Mucosa of rectum (tissue), 2 donors: ENCODE measurements at regions not wholly inside any gene's neighbourhood (a gene's known extent, or its start where the extent isn't known, plus 50 kb on each side); places are given as distances from the start of the nearest gene placed in this dataset.
"Not testable (repeated sequence)": the region's sequence is repeated elsewhere in the genome, so short reads cannot be mapped to it uniquely, and the experiment has no call there.

Experiments
- H3K27ac ChIP-seq, 2 donors: one replicate each; pipeline ENCODE4 v1.7.0; 2013; ENCODE audit warnings: inconsistent platforms in 2 of 2, low read depth in 2 of 2, low read length in 2 of 2
- H3K27me3 ChIP-seq, 2 donors: one replicate each; pipeline ENCODE4 v1.7.0; 2013; ENCODE audit warnings: low read length in 2 of 2; ENCODE audit not compliant: control insufficient read depth in 2 of 2, insufficient read depth in 2 of 2
- H3K36me3 ChIP-seq, 2 donors: one replicate each; pipeline ENCODE4 v1.7.0; 2013; ENCODE audit warnings: low read length in 2 of 2; ENCODE audit not compliant: control insufficient read depth in 2 of 2, insufficient read depth in 2 of 2
- H3K4me1 ChIP-seq, 2 donors: one replicate each; pipeline ENCODE4 v1.7.0; 2013; ENCODE audit warnings: low read length in 2 of 2, mild to moderate bottlenecking in 1 of 2; ENCODE audit not compliant: control insufficient read depth in 2 of 2, insufficient read depth in 2 of 2
- H3K4me3 ChIP-seq, 2 donors: one replicate each; pipeline ENCODE4 v1.7.0; 2013; ENCODE audit warnings: low read length in 2 of 2
- H3K9ac ChIP-seq, 2 donors: one replicate each; pipeline ENCODE4 v1.7.0; 2013; ENCODE audit warnings: low read length in 2 of 2, low read depth in 1 of 2, mild to moderate bottlenecking in 1 of 2
- H3K9me3 ChIP-seq, 2 donors: one replicate each; pipeline ENCODE4 v1.7.0; 2013; ENCODE audit warnings: low read length in 2 of 2; ENCODE audit not compliant: control insufficient read depth in 2 of 2
- donor health status: healthy.
- donor health status: Normal muscosa, but diverticular disease.

GRCh38 chr10:128579280-128579865 is 453.1 kb upstream of the MKI67 start:
- H3K9ac ChIP-seq = no peak overlapping the region
- H3K27me3 ChIP-seq = no peaks in the 10 kb centered on the region
- no peak overlapping the region for H3K27ac ChIP-seq
- H3K9me3 ChIP-seq = no peaks in the 10 kb centered on the region
- no peaks in the 10 kb centered on the region for H3K36me3 ChIP-seq
- H3K4me1 ChIP-seq = no peaks in the 10 kb centered on the region
- no peak overlapping the region for H3K4me3 ChIP-seq

- Histone ChIP-seq H3K9ac (no peak overlapping the region), H3K27me3 (no peaks in the 10 kb centered on the region), H3K4me3 (no peak overlapping the region), H3K27ac (no peak overlapping the region), H3K36me3 (no peaks in the 10 kb centered on the region), H3K4me1 (no peaks in the 10 kb centered on the region), H3K9me3 (no peaks in the 10 kb centered on the region)
Measured at GRCh38 chr10:128579901-128580300, 453.7 kb upstream of the MKI67 start.

- not testable (repeated sequence) for H3K27me3 ChIP-seq, H3K9me3 ChIP-seq, H3K36me3 ChIP-seq, H3K27ac ChIP-seq, H3K4me3 ChIP-seq, H3K4me1 ChIP-seq, H3K9ac ChIP-seq
Measured at GRCh38 chr10:128583125-128583524, 456.9 kb upstream of the MKI67 start.

GRCh38 chr10:128586599-128586998 is 460.4 kb upstream of the MKI67 start:
- not testable (repeated sequence) for H3K36me3 ChIP-seq, H3K9ac ChIP-seq, H3K9me3 ChIP-seq, H3K4me1 ChIP-seq, H3K4me3 ChIP-seq, H3K27me3 ChIP-seq, H3K27ac ChIP-seq

- no peaks in the 10 kb centered on the region for H3K4me1 ChIP-seq
- no peak overlapping the region for H3K9ac ChIP-seq
- H3K4me3 ChIP-seq = no peak overlapping the region
- H3K27ac ChIP-seq = no peak overlapping the region
- no peaks in the 10 kb centered on the region for H3K27me3 ChIP-seq
- H3K9me3 ChIP-seq = no peaks in the 10 kb centered on the region
- no peaks in the 10 kb centered on the region for H3K36me3 ChIP-seq
Measured at GRCh38 chr10:128587689-128588088, 461.5 kb upstream of the MKI67 start.

DNA sequence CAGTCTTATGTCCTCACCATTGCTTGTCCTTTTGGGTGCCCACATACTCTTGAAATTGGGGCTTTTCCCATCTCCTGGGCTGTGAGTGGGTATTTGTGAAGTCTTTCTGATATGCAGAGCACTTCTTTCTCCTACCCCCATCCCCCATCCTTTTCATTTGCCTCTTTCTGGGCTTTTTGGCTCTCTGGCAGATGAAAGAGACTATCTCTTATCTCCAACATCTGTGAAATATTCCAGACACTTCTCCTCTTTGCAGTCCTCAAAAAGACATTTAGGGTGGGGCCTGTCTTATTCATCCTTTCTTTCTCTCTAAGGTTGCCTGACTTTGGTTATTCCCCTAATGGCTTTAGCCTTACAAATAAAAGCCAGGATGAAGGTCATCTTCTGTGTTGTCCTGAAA is 462.2 kb upstream of the MKI67 start:
- Histone ChIP-seq H3K4me1 (no peaks in the 10 kb centered on the region), H3K4me3 (no peak overlapping the region), H3K36me3 (no peaks in the 10 kb centered on the region), H3K9me3 (no peaks in the 10 kb centered on the region), H3K27ac (no peak overlapping the region), H3K27me3 (no peaks in the 10 kb centered on the region), H3K9ac (no peak overlapping the region)

DNA sequence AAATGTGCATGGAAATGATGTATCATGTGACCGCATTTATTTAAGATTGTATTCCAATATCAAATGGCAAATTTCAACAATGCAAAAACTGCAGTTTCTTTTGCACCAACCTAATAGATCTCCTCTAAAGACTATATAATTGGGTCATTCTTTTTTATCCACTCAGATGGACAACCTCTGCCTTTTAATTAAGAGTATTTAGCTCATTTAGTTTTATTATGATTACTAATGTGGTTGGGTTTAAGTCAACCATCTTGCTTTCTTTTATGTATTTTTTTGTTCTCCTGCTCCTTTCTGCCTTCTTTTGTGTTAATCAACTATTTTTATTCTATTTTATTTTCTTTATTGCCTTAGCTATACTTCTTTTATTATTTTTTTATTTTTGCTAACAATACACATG is 468.5 kb upstream of the MKI67 start:
- Histone ChIP-seq H3K27me3 (no peaks in the 10 kb centered on the region), H3K4me1 (no peaks in the 10 kb centered on the region), H3K4me3 (no peak overlapping the region), H3K9me3 (no peaks in the 10 kb centered on the region), H3K36me3 (no peaks in the 10 kb centered on the region), H3K9ac (no peak overlapping the region), H3K27ac (no peak overlapping the region)

DNA sequence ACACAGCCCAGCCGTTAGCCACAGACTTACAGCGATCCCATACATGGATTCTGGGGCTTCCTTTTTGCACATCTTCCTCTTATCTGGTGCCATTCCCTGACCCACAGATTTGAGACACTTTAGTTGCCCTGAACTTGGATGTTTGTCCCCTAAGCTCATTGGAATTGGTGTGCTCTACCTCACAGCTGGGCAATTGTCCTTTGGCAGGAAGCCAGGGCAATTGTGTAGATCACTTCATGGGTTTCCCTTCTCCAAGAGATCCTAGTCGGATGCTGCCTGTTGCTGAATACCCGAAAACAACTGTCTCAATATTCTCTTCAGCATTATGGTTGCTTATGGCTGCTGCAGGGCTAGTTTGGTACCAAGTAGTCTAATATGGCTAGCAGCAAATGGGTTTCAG is 470.7 kb upstream of the MKI67 start:
- H3K27me3 ChIP-seq = no peaks in the 10 kb centered on the region
- no peak overlapping the region for H3K4me3 ChIP-seq
- H3K27ac ChIP-seq = no peak overlapping the region
- H3K36me3 ChIP-seq = no peaks in the 10 kb centered on the region
- peaks cover 0 to under 1% of the 10 kb centered on the region in 2 donors for H3K4me1 ChIP-seq
- no peak overlapping the region for H3K9ac ChIP-seq
- no peaks in the 10 kb centered on the region for H3K9me3 ChIP-seq

- H3K4me1 ChIP-seq = peaks cover 9 to 11% of the 10 kb centered on the region in 2 donors
- H3K4me3 ChIP-seq = no peak overlapping the region
- H3K36me3 ChIP-seq = no peaks in the 10 kb centered on the region
- no peaks in the 10 kb centered on the region for H3K9me3 ChIP-seq
- no peaks in the 10 kb centered on the region for H3K27me3 ChIP-seq
- H3K27ac ChIP-seq = no peak overlapping the region
- no peak overlapping the region for H3K9ac ChIP-seq
Measured at GRCh38 chr10:128599030-128599429, 472.8 kb upstream of the MKI67 start.

DNA sequence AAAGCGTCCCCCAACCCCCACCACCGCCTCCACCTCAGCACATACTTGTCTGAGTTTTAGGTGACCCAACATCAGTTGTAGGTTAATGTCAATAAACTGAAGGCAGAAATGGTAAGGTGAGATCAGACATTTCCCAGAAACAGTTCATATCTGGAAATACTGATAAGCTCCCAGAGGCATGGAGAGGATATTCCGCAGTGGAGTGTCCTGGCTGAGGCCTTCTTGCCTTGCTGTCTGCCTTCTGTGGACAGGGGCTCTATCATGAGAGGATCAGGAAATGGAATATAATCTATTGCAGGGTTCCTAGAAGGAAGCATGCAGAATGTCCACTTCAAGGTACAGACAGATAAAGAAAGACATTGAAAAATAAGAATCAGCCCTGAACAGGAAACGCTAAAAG is 473.3 kb upstream of the MKI67 start:
- Histone ChIP-seq H3K9ac (no peak overlapping the region), H3K36me3 (no peaks in the 10 kb centered on the region), H3K9me3 (no peaks in the 10 kb centered on the region), H3K27ac (no peak overlapping the region), H3K4me1 (peaks cover 9 to 11% of the 10 kb centered on the region in 2 donors), H3K27me3 (no peaks in the 10 kb centered on the region), H3K4me3 (no peak overlapping the region)

GRCh38 chr10:128602183-128602582 is 476.0 kb upstream of the MKI67 start:
- no peaks in the 10 kb centered on the region for H3K36me3 ChIP-seq
- H3K27ac ChIP-seq = no peak overlapping the region
- H3K4me1 ChIP-seq = peaks cover 9 to 11% of the 10 kb centered on the region in 2 donors
- no peak overlapping the region for H3K4me3 ChIP-seq
- no peaks in the 10 kb centered on the region for H3K27me3 ChIP-seq
- no peaks in the 10 kb centered on the region for H3K9me3 ChIP-seq
- no peak overlapping the region for H3K9ac ChIP-seq
